ENCODE measurements at regions not wholly inside any gene's neighbourhood (a gene's known extent, or its start where the extent isn't known, plus 50 kb on each side); places are given as distances from the start of the nearest gene placed in this dataset.
"Not testable (repeated sequence)": the region's sequence is repeated elsewhere in the genome, so short reads cannot be mapped to it uniquely, and the experiment has no call there.

DNA sequence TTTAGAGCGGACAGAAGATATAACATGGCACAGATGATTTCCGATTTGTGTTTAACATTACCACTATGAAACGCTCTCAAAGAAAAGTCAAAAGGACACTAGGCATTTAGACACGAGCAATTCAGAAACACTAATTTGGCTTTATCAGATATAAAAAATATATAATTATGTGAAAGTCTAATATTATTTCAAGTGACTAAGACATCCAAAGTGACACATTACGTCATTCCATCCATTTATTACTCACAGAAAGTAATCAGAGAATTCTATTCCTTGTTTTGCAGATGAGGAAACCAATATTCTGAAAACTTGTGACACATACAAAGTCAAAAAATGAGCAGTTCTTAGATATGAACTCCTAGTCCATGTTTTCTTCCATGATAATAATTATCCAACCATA lies 250.8 kb upstream of the USP15 start:
- TF ChIP-seq EP300 (IDR thresholded peaks at IDR 0.05): no peak
- TF ChIP-seq POLR2A (IDR thresholded peaks at IDR 0.05): no peak
- TF ChIP-seq, protein P1, sequence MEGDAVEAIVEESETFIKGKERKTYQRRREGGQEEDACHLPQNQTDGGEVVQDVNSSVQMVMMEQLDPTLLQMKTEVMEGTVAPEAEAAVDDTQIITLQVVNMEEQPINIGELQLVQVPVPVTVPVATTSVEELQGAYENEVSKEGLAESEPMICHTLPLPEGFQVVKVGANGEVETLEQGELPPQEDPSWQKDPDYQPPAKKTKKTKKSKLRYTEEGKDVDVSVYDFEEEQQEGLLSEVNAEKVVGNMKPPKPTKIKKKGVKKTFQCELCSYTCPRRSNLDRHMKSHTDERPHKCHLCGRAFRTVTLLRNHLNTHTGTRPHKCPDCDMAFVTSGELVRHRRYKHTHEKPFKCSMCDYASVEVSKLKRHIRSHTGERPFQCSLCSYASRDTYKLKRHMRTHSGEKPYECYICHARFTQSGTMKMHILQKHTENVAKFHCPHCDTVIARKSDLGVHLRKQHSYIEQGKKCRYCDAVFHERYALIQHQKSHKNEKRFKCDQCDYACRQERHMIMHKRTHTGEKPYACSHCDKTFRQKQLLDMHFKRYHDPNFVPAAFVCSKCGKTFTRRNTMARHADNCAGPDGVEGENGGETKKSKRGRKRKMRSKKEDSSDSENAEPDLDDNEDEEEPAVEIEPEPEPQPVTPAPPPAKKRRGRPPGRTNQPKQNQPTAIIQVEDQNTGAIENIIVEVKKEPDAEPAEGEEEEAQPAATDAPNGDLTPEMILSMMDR (IDR thresholded peaks at IDR 0.05): no peak
- WGBS, 2 donors: 92 to 93% methylated on average over 5 of the region's 5 CpGs
- Histone ChIP-seq H3K27me3 (no peaks in the 10 kb centered on the region), H3K27ac (no peak overlapping the region), H3K4me1 (no peaks in the 10 kb centered on the region), H3K4me3 (no peak overlapping the region), H3K36me3 (no peaks in the 10 kb centered on the region), H3K9me3 (no peaks in the 10 kb centered on the region)
- no peak for DNase-seq (ENCODE audit: low spot score in 2 of 2)

DNA sequence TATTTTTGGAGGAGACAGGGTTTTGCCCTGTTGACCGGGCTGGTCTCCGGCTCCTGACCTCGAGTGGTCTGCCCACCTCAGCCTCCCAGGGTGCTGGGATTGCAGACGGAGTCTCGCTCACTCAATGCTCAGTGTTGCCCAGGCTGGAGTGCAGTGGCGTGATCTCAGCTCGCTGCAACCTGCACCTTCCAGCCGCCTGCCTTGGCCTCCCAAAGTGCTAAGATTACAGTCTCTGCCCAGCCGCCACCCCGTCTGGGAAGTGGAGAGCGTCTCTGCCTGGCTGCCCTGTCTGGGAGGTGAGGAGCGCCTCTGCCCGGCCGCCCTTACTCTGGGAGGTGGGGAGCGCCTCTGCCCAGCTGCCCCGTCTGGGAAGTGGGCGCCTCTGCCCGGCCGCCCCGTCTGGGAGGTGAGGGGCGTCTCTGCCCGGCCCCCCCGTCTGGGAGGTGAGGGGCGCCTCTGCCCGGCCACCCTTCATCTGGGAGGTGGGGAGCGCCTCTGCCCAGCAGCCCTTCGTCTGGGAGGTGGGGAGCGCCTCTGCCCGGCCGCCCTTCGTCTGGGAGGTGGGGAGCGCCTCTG lies 249.8 kb upstream of the USP15 start:
- 91 to 98% methylated on average over 12 to 27 of the region's 32 CpGs for WGBS, 2 donors
- not testable (repeated sequence) for H3K27ac ChIP-seq; H3K27me3 ChIP-seq; DNase-seq (ENCODE audit: low spot score in 2 of 2); H3K9me3 ChIP-seq; H3K4me3 ChIP-seq; H3K36me3 ChIP-seq; H3K4me1 ChIP-seq

DNA sequence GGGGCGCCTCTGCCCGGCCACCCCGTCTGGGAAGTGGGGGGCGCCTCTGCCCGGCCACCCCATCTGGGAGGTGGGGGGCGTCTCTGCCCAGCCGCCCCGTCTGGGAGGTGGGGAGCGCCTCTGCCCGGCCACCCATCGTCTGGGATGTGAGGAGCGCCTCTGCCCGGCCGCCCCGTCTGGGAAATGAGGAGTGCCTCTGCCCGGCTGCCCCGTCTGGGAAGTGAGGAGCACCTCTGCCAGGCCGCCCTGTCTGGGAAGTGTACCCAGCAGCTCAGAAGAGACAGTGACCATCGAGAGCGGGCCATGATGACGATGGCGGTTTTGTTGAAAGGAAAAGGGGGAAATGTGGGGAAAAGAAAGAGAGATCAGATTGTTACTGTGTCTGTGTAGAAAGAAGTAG lies 249.2 kb upstream of the USP15 start:
- H3K4me1 ChIP-seq; H3K4me3 ChIP-seq; H3K27ac ChIP-seq; H3K36me3 ChIP-seq; H3K9me3 ChIP-seq; DNase-seq (ENCODE audit: low spot score in 2 of 2); H3K27me3 ChIP-seq: not testable (repeated sequence)
- WGBS, 2 donors: 96 to 100% methylated on average over 10 to 20 of the region's 22 CpGs

DNA sequence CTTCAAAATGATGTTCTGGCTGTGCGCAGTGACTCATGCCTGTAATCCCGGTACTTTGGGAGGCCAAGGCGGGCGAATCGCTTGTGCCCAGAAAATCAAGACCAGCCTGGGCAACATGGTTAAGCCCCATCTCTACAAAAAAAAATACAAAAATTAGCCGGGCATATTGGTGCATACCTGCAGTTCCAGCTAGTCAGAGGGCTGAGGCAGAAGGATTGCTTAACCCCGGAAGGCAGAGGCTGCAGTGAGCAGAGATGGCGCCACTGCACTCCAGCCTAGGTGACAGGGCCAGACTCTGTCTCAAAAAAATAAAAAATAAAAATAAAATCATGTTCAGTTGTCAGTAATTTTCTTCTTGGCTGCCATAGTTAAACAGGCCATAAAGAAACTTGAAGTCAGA lies 245.9 kb upstream of the USP15 start:
- Histone ChIP-seq H3K27me3 (no peaks in the 10 kb centered on the region), H3K4me3 (no peak overlapping the region), H3K9me3 (no peaks in the 10 kb centered on the region), H3K4me1 (no peaks in the 10 kb centered on the region), H3K36me3 (no peaks in the 10 kb centered on the region), H3K27ac (no peak overlapping the region)
- no peak for TF ChIP-seq EP300 (IDR thresholded peaks at IDR 0.05)
- TF ChIP-seq POLR2A (IDR thresholded peaks at IDR 0.05): no peak
- TF ChIP-seq, protein P1 (IDR thresholded peaks at IDR 0.05): no peak
- 93 to 95% methylated on average over 8 of the region's 8 CpGs for WGBS, 2 donors
- DNase-seq (ENCODE audit: low spot score in 2 of 2): no peak

DNA sequence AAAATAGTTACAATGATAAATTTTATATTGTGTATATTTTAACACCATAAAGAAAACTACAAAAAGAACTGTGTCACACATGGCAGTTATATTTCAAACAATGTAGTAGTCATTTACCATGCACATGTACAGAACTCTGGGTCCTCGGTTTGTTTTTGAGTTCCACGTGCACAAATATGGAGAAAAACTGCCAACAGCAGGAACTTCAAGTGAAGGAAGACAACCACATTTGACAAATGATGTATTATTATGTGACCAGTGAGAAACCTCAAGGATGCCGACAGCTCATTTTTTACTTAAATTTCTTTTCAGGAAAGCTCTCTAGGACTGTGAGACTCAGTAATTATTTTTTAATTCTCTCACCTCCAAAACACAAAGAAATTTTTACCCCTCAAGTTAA lies 244.2 kb upstream of the USP15 start:
- WGBS, 2 donors: 70 to 74% methylated on average over 3 of the region's 3 CpGs
- no peaks in the 10 kb centered on the region for H3K36me3 ChIP-seq
- H3K27ac ChIP-seq: no peak overlapping the region
- no peaks in the 10 kb centered on the region for H3K27me3 ChIP-seq
- no peak for DNase-seq (ENCODE audit: low spot score in 2 of 2)
- H3K4me3 ChIP-seq: no peak overlapping the region
- no peaks in the 10 kb centered on the region for H3K4me1 ChIP-seq
- no peaks in the 10 kb centered on the region for H3K9me3 ChIP-seq
- TF ChIP-seq, protein P1 (IDR thresholded peaks at IDR 0.05): no peak
- TF ChIP-seq EP300 (IDR thresholded peaks at IDR 0.05) (no peak), POLR2A (IDR thresholded peaks at IDR 0.05) (no peak)

DNA sequence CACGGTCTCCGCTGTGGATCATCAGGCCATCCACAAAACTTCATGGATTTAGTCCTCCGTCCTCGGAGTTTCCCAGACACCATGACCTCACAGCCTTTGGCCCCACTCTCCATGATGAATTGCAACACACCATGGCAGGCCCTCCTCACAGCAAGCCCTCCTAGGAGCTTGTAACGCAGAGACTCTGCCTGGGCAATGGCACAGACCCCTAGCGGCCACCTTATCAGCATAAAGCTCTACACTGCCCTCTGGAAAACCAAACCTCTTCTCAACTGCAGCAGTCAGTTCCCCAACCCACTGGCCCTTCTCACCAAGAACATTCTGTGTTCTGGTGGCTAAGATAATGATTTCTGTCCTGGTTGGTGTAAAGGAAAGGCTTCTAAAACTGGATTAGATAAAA lies 238.4 kb upstream of the USP15 start:
- no peaks in the 10 kb centered on the region for H3K4me1 ChIP-seq
- H3K27me3 ChIP-seq: no peaks in the 10 kb centered on the region
- TF ChIP-seq EP300 (IDR thresholded peaks at IDR 0.05): no peak
- TF ChIP-seq POLR2A (IDR thresholded peaks at IDR 0.05): no peak
- TF ChIP-seq, protein P1 (IDR thresholded peaks at IDR 0.05): no peak
- H3K27ac ChIP-seq: no peak overlapping the region
- H3K9me3 ChIP-seq: no peaks in the 10 kb centered on the region
- H3K4me3 ChIP-seq: no peak overlapping the region
- DNase-seq (ENCODE audit: low spot score in 2 of 2): no peak
- H3K36me3 ChIP-seq: no peaks in the 10 kb centered on the region
- 91% methylated on average over 6 of the region's 6 CpGs for WGBS, 2 donors
